ENCODE measurements at regions not wholly inside any gene's neighbourhood (a gene's known extent, or its start where the extent isn't known, plus 50 kb on each side); places are given as distances from the start of the nearest gene placed in this dataset.

DNA sequence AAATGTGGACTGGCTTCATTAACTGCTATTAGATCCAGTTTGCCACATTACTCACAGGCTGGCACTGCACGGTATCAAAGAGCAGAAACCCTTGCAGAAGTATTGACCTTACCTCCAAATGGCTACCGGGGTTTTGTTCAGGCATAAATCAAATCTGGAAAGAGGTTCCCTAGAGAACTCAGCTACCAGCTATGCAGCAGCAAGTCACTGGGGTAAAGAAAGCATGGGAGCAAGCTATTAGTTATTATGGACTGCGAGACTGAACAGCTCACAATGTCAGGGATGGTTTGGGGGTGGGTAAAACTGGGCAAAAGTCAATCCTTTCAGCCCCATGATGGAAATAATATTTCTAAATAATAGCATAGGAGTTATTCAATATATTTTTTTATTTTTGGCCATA is 128.1 kb downstream of the FANCF start:
- Histone ChIP-seq H3K27me3 (ENCODE audit: control insufficient read depth, insufficient read depth, low read length) (no peaks in the 10 kb centered on the region), H3K4me3 (ENCODE audit: low read depth, low read length) (no peak overlapping the region), H3K9ac (ENCODE audit: low read length) (no peak overlapping the region), H3K27ac (ENCODE audit: low read depth, low read length) (no peak overlapping the region), H3K4me1 (ENCODE audit: control insufficient read depth, insufficient read depth, low read length) (no peaks in the 10 kb centered on the region), H3K36me3 (ENCODE audit: control insufficient read depth, insufficient read depth, low read length) (no peaks in the 10 kb centered on the region), H3K9me3 (ENCODE audit: control insufficient read depth, insufficient read depth, low read depth, low read length) (no peaks in the 10 kb centered on the region)

DNA sequence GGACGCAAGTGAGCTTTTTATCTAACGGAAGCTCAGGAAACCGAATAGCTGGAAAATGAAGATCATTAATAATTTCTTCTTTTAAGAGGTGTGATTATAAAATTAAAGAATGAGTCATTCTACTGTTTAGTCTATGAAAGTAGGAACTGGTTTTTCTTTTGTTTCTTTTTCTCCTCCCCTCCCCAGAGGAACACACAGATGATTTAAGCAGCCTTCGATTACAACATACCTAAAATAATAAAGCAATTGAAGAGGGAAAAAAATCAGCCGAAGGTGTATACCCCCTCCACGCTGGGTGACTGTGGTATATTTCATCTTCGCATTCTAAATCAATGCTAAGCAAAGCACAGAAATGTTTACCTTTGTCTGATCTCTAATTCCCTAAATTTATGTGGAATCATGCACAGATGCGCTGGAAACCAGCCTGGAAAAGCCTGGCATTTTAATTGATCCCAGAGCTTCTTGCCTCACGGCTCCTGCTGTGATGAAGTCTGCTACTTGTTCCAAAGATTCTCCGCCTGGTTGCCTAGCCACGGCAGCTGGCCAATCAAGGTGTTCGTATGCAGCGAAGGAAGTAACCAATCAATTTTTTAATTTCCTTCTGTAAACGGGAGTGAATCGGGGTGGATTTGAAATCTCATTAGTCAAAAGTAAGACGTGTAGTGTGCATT is 133.9 kb downstream of the FANCF start:
- H3K9ac ChIP-seq (ENCODE audit: low read length): no peak overlapping the region
- no peak overlapping the region for H3K4me3 ChIP-seq (ENCODE audit: low read depth, low read length)
- H3K27me3 ChIP-seq (ENCODE audit: control insufficient read depth, insufficient read depth, low read length): no peaks in the 10 kb centered on the region

DNA sequence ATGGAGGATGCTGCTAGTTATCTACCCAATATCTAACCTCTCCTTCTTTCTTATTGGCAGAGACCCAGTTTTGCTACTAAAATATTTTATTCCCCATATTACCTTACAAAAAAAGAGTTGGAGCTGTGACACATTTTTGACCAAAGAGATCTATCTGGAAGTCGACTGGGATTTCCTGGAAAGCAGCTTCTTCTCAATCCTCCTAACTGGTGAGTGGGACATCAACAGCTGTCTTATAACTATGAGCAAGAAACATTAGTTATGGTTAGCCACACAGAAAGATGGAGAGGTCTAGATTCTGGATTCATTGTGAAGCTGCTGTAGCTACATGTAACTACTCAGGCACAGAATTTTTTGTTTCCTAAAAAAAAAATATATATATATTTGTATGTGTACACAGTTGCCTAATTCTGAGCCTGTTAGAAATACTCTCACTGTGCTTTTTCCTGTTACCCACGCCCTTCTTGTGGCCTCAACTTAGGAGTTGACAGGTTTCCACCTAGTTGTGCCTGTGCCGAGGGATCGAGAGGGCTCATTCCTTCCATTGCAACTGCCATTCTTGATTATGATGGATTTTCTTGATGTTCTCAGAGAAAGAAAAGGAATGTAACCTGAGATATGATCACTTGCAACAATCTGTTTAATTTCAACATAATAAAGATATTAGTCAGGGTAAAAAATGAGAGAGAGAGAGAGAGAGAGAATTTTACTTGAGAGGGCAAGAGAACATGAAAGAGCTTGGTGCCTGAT is 142.0 kb downstream of the SLC17A6 start:
- Histone ChIP-seq H3K9me3 (ENCODE audit: control insufficient read depth, insufficient read depth, low read depth, low read length) (no peaks in the 10 kb centered on the region), H3K4me3 (ENCODE audit: low read depth, low read length) (no peak overlapping the region), H3K27ac (ENCODE audit: low read depth, low read length) (no peak overlapping the region), H3K27me3 (ENCODE audit: control insufficient read depth, insufficient read depth, low read length) (no peaks in the 10 kb centered on the region), H3K4me1 (ENCODE audit: control insufficient read depth, insufficient read depth, low read length) (no peaks in the 10 kb centered on the region), H3K9ac (ENCODE audit: low read length) (no peak overlapping the region), H3K36me3 (ENCODE audit: control insufficient read depth, insufficient read depth, low read length) (no peaks in the 10 kb centered on the region)

More for the DNA sequence above, 133.9 kb downstream of the FANCF start:
- no peaks in the 10 kb centered on the region for H3K36me3 ChIP-seq (ENCODE audit: control insufficient read depth, insufficient read depth, low read length)
- no peak overlapping the region for H3K27ac ChIP-seq (ENCODE audit: low read depth, low read length)
- H3K4me1 ChIP-seq (ENCODE audit: control insufficient read depth, insufficient read depth, low read length): no peaks in the 10 kb centered on the region
- no peaks in the 10 kb centered on the region for H3K9me3 ChIP-seq (ENCODE audit: control insufficient read depth, insufficient read depth, low read depth, low read length)

DNA sequence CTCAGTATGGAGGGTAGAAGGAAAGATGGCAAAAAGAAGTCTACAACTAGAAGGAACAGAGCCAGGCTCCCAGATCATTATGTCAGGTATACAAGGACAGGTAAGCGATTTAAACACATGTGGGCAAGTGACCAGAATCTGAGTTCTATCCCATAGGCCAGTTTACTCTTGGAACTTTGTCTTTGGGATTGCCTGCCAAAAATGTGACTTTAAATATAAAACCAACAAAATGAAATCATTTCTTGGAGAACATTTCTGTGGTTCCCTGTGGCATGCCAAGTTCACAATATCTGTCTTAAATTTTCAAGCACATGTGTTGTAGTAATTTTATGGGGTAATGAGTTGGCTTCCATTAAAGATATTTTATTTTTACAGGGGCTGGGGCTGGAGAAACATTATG is 141.0 kb downstream of the SLC17A6 start:
- H3K27ac ChIP-seq (ENCODE audit: low read depth, low read length): no peak overlapping the region

DNA sequence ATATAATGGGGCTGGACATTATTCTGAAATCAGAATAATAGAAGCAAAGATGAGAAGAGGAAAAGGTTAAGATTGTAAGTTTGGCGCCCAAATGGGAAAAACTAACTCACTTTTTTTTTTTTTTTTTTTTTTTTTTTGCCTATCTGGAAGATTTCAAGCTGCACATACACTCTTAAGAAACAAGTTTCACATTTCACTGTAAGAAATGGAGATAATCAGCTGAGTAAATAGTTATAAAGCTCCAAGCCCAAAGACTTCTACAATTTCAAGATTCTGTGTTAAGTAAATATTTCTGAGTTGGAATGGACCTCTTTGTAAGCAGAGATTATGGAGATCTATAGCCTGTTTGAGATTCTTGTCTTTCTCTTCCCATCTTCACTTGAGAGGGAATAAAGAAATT is 140.0 kb downstream of the SLC17A6 start:
- Histone ChIP-seq H3K27ac (ENCODE audit: low read depth, low read length) (no peak overlapping the region), H3K36me3 (ENCODE audit: control insufficient read depth, insufficient read depth, low read length) (no peaks in the 10 kb centered on the region), H3K4me3 (ENCODE audit: low read depth, low read length) (no peak overlapping the region), H3K9me3 (ENCODE audit: control insufficient read depth, insufficient read depth, low read depth, low read length) (no peaks in the 10 kb centered on the region), H3K9ac (ENCODE audit: low read length) (no peak overlapping the region), H3K4me1 (ENCODE audit: control insufficient read depth, insufficient read depth, low read length) (no peaks in the 10 kb centered on the region), H3K27me3 (ENCODE audit: control insufficient read depth, insufficient read depth, low read length) (no peaks in the 10 kb centered on the region)

More for the DNA sequence above, 141.0 kb downstream of the SLC17A6 start:
- H3K27me3 ChIP-seq (ENCODE audit: control insufficient read depth, insufficient read depth, low read length): no peaks in the 10 kb centered on the region
- H3K9me3 ChIP-seq (ENCODE audit: control insufficient read depth, insufficient read depth, low read depth, low read length): no peaks in the 10 kb centered on the region
- H3K4me1 ChIP-seq (ENCODE audit: control insufficient read depth, insufficient read depth, low read length): no peaks in the 10 kb centered on the region
- no peaks in the 10 kb centered on the region for H3K36me3 ChIP-seq (ENCODE audit: control insufficient read depth, insufficient read depth, low read length)
- H3K4me3 ChIP-seq (ENCODE audit: low read depth, low read length): no peak overlapping the region
- no peak overlapping the region for H3K9ac ChIP-seq (ENCODE audit: low read length)

DNA sequence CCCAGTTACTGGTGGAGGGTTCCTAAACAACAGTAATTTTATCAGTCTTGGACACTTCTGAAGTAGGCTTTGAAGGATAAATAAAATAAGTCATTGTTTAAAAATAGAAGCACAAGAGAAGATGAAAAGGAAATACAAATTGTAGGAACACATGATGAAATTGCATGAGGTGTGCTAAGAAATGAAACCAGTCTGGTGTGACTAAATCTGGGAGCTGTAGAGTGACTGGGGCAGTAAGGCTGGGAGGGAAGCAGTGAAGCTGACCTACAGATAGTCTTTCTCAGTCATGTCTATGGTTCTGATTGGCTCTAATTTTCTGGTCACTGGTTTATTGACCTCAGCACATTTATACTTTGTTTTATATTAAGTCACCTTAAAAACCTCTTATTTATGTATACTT is 139.1 kb downstream of the SLC17A6 start:
- Histone ChIP-seq H3K4me3 (ENCODE audit: low read depth, low read length) (no peak overlapping the region), H3K36me3 (ENCODE audit: control insufficient read depth, insufficient read depth, low read length) (no peaks in the 10 kb centered on the region), H3K27ac (ENCODE audit: low read depth, low read length) (no peak overlapping the region), H3K9ac (ENCODE audit: low read length) (no peak overlapping the region), H3K4me1 (ENCODE audit: control insufficient read depth, insufficient read depth, low read length) (no peaks in the 10 kb centered on the region), H3K27me3 (ENCODE audit: control insufficient read depth, insufficient read depth, low read length) (no peaks in the 10 kb centered on the region), H3K9me3 (ENCODE audit: control insufficient read depth, insufficient read depth, low read depth, low read length) (no peaks in the 10 kb centered on the region)

DNA sequence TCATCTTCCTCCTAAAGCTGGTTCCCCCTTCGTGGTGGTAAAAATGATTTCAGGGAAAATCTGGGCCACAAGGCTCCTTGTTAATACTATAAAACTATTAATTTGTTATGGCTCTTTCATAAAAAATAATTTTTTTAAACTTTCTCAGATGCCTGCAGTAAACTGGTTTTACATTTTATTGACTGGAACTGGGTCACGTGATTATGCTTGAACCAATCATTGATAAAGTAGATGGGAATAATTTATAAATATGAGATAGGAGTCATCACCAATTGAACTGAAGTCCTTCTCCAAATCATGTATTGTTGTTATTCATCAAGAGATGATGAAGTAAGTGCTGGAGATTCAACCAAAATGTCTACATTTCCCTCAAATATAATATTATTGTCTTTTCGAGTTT is 138.4 kb downstream of the SLC17A6 start:
- H3K36me3 ChIP-seq (ENCODE audit: control insufficient read depth, insufficient read depth, low read length): no peaks in the 10 kb centered on the region
- no peak overlapping the region for H3K9ac ChIP-seq (ENCODE audit: low read length)
- no peaks in the 10 kb centered on the region for H3K27me3 ChIP-seq (ENCODE audit: control insufficient read depth, insufficient read depth, low read length)
- no peaks in the 10 kb centered on the region for H3K9me3 ChIP-seq (ENCODE audit: control insufficient read depth, insufficient read depth, low read depth, low read length)
- H3K4me3 ChIP-seq (ENCODE audit: low read depth, low read length): no peak overlapping the region
- H3K27ac ChIP-seq (ENCODE audit: low read depth, low read length): no peak overlapping the region
- H3K4me1 ChIP-seq (ENCODE audit: control insufficient read depth, insufficient read depth, low read length): no peaks in the 10 kb centered on the region

DNA sequence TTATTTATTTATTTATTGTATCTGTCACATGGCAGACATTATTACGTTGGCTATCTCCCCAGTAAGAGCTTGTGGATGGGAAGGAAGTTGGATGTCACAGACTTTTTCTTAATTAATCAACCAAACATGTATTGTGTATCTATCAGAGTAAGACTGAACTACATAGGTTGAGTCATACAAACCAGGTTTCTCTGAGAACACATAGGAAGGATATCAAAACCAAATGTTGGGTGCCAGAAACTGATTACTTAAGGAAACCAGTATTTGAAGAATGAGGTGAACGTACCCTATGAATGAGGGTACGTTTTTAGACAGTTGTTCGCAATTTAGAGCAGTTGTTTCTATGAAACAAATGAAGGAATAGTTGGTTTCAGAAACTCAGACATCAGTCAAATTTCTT is 136.4 kb downstream of the SLC17A6 start:
- Histone ChIP-seq H3K9me3 (ENCODE audit: control insufficient read depth, insufficient read depth, low read depth, low read length) (no peaks in the 10 kb centered on the region), H3K4me3 (ENCODE audit: low read depth, low read length) (no peak overlapping the region), H3K27me3 (ENCODE audit: control insufficient read depth, insufficient read depth, low read length) (no peaks in the 10 kb centered on the region), H3K27ac (ENCODE audit: low read depth, low read length) (no peak overlapping the region), H3K4me1 (ENCODE audit: control insufficient read depth, insufficient read depth, low read length) (no peaks in the 10 kb centered on the region), H3K9ac (ENCODE audit: low read length) (no peak overlapping the region), H3K36me3 (ENCODE audit: control insufficient read depth, insufficient read depth, low read length) (no peaks in the 10 kb centered on the region)

DNA sequence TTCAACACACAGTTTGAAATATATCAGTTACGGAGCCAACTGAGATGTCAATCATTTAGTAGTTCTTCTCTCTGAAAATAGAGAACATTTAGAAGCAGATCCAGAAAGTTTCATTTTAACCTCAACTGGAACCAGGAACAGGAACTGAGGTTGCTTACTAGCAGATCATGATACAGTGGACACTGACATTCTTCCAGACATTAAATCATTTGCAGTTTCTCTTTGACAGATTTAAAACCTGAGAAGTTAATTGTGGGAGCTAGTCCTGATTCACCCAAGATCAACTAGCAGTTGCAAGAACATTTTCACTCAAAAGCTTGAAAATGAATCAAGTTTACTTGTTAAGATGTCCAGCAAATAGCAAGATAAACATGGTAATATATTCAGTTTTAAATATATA is 135.4 kb downstream of the SLC17A6 start:
- Histone ChIP-seq H3K9me3 (ENCODE audit: control insufficient read depth, insufficient read depth, low read depth, low read length) (no peaks in the 10 kb centered on the region), H3K9ac (ENCODE audit: low read length) (no peak overlapping the region), H3K4me1 (ENCODE audit: control insufficient read depth, insufficient read depth, low read length) (no peaks in the 10 kb centered on the region), H3K4me3 (ENCODE audit: low read depth, low read length) (no peak overlapping the region), H3K27ac (ENCODE audit: low read depth, low read length) (no peak overlapping the region), H3K36me3 (ENCODE audit: control insufficient read depth, insufficient read depth, low read length) (no peaks in the 10 kb centered on the region), H3K27me3 (ENCODE audit: control insufficient read depth, insufficient read depth, low read length) (no peaks in the 10 kb centered on the region)

DNA sequence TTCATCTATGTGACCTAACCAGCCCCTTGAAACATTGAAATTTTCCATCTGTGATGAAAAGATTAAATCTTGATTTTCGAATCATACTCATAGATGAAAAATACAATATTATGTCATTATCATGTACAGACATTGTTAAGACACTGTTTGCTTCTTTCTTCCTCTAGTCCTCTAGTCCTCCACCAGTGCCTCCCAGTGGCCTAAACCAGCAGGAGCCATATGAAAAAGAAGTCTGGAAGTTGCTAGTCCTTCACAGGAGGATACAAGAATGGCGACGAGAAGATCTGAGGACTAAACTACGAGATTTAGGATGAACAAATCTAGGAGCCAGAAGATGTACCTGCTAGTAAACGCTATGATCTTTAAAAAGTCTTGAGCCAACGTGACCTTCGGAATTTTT is 134.1 kb downstream of the SLC17A6 start:
- no peak overlapping the region for H3K4me3 ChIP-seq (ENCODE audit: low read depth, low read length)
- no peak overlapping the region for H3K9ac ChIP-seq (ENCODE audit: low read length)
- H3K4me1 ChIP-seq (ENCODE audit: control insufficient read depth, insufficient read depth, low read length): no peaks in the 10 kb centered on the region
- no peaks in the 10 kb centered on the region for H3K9me3 ChIP-seq (ENCODE audit: control insufficient read depth, insufficient read depth, low read depth, low read length)
- no peaks in the 10 kb centered on the region for H3K36me3 ChIP-seq (ENCODE audit: control insufficient read depth, insufficient read depth, low read length)
- no peaks in the 10 kb centered on the region for H3K27me3 ChIP-seq (ENCODE audit: control insufficient read depth, insufficient read depth, low read length)
- no peak overlapping the region for H3K27ac ChIP-seq (ENCODE audit: low read depth, low read length)

DNA sequence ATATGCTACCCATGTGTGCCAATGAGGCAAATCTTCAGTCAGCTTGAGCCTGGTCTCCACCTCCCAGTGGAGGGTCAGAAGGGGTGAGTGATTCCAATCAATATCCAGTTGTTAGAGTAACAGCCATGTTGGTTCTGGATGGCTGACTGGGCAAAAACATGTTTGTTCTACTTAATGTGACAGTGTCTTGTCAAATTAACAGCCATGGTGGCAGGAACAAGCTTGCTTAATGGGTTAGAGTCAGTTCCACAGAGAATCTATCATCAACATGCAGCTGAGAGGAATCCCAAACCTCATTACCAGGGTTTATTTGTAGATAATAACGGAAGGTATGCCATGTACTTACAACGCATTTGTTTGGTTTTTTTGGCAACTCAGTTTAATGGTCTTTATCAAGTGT is 133.2 kb downstream of the SLC17A6 start:
- Histone ChIP-seq H3K9me3 (ENCODE audit: control insufficient read depth, insufficient read depth, low read depth, low read length) (no peaks in the 10 kb centered on the region), H3K4me1 (ENCODE audit: control insufficient read depth, insufficient read depth, low read length) (no peaks in the 10 kb centered on the region), H3K4me3 (ENCODE audit: low read depth, low read length) (no peak overlapping the region), H3K27ac (ENCODE audit: low read depth, low read length) (no peak overlapping the region), H3K27me3 (ENCODE audit: control insufficient read depth, insufficient read depth, low read length) (no peaks in the 10 kb centered on the region), H3K36me3 (ENCODE audit: control insufficient read depth, insufficient read depth, low read length) (no peaks in the 10 kb centered on the region), H3K9ac (ENCODE audit: low read length) (no peak overlapping the region)
